WTC11 (cell line): ENCODE measurements at regions not wholly inside any gene's neighbourhood (a gene's known extent, or its start where the extent isn't known, plus 50 kb on each side); places are given as distances from the start of the nearest gene placed in this dataset.

Source experiments
- ATAC-seq: fragments of 200-7000 bp; cut with Tn5 transposase; 2 replicates; pipeline ENCODE4 v1.10.0; 2021; ENCODE audit warnings: mild to moderate bottlenecking, moderate library complexity
- CTCF ChIA-PET: fragments of 300-600 bp; sonication (Branson Sonifier 250); formaldehyde crosslinking; loops from one replicate; lab custom pipeline; 2021; ENCODE audit warnings: antibody characterized with exemption; lab: Charles Lee
- POLR2A ChIA-PET: fragments of 350-600 bp; sonication (Branson Sonifier 250); formaldehyde crosslinking; loops from one replicate; lab custom pipeline; 2021; ENCODE audit warnings: antibody characterized with exemption; lab: Charles Lee
- DNase-seq: peaks from one replicate; pipeline ENCODE4 v3.0.0; 2021; ENCODE audit warnings: low spot score
- H3K27ac Mint-ChIP-seq: 2 replicates; pipeline ENCODE4 v1.8.0; 2021; ENCODE audit warnings: mixed read lengths
- H3K27me3 Mint-ChIP-seq: 2 replicates; pipeline ENCODE4 v1.8.0; 2021; ENCODE audit warnings: low read depth, mild to moderate bottlenecking, moderate library complexity, mixed read lengths
- H3K36me3 Mint-ChIP-seq: 2 replicates; pipeline ENCODE4 v1.8.0; 2021; ENCODE audit warnings: mixed read lengths
- H3K4me1 Mint-ChIP-seq: 2 replicates; pipeline ENCODE4 v1.8.0; 2022; ENCODE audit warnings: mixed read lengths
- H3K4me3 Mint-ChIP-seq: 2 replicates; pipeline ENCODE4 v1.8.0; 2021; ENCODE audit warnings: mild to moderate bottlenecking, moderate library complexity, mixed read lengths
- H3K9me3 Mint-ChIP-seq: 2 replicates; pipeline ENCODE4 v1.8.0; 2021; ENCODE audit warnings: mixed read lengths
- AR ChIP-seq: fragments of 250-450 bp; sonication (Bioruptor Pico); IDR thresholded peaks from 2 replicates; pipeline ENCODE4 v1.9.0; 2021; ENCODE audit warnings: mild to moderate bottlenecking
- ATF1 ChIP-seq: sonication (generic); formaldehyde crosslinking; IDR thresholded peaks from 2 replicates; pipeline ENCODE4 v1.8.1; 2023; ENCODE audit warnings: mild to moderate bottlenecking, moderate library complexity, missing genetic modification reagents
- ATF2 ChIP-seq: sonication (generic); formaldehyde crosslinking; IDR thresholded peaks from 2 replicates; pipeline ENCODE4 v1.8.1; 2022; ENCODE audit warnings: low read depth, missing genetic modification reagents, borderline replicate concordance
- CBFB ChIP-seq: sonication (generic); formaldehyde crosslinking; IDR thresholded peaks from 2 replicates; pipeline ENCODE4 v1.8.1; 2022; ENCODE audit warnings: mild to moderate bottlenecking, low read depth, missing genetic modification reagents
- CDX4 ChIP-seq: fragments of 250-450 bp; sonication (Bioruptor Pico); IDR thresholded peaks from 2 replicates; pipeline ENCODE4 v1.9.0; 2021; ENCODE audit warnings: moderate library complexity, mild to moderate bottlenecking, inconsistent platforms, borderline replicate concordance
- CREB1 ChIP-seq: sonication (generic); formaldehyde crosslinking; IDR thresholded peaks from 2 replicates; pipeline ENCODE4 v1.8.0; 2023; ENCODE audit warnings: mild to moderate bottlenecking, missing genetic modification reagents
- CREM ChIP-seq: sonication (generic); formaldehyde crosslinking; IDR thresholded peaks from 2 replicates; pipeline ENCODE4 v1.8.1; 2022; ENCODE audit warnings: mild to moderate bottlenecking, missing genetic modification reagents, moderate library complexity
- E2F4 ChIP-seq: sonication (generic); formaldehyde crosslinking; IDR thresholded peaks from 2 replicates; pipeline ENCODE4 v1.8.1; 2022; ENCODE audit warnings: low read depth, mild to moderate bottlenecking, moderate library complexity, missing genetic modification reagents, borderline replicate concordance
- E2F5 ChIP-seq: sonication (generic); formaldehyde crosslinking; IDR thresholded peaks from 2 replicates; pipeline ENCODE4 v1.8.1; 2022; ENCODE audit warnings: mild to moderate bottlenecking, moderate library complexity, missing genetic modification reagents
- FOXK1 ChIP-seq: sonication (generic); formaldehyde crosslinking; IDR thresholded peaks from 2 replicates; pipeline ENCODE4 v1.8.0; 2022; ENCODE audit warnings: mild to moderate bottlenecking, moderate library complexity, missing genetic modification reagents
- FOXP1 ChIP-seq: sonication (generic); formaldehyde crosslinking; IDR thresholded peaks from 2 replicates; pipeline ENCODE4 v1.8.0; 2022; ENCODE audit warnings: missing genetic modification reagents, mild to moderate bottlenecking, moderate library complexity, borderline replicate concordance
- GABPB1 ChIP-seq: sonication (generic); formaldehyde crosslinking; IDR thresholded peaks from 2 replicates; pipeline ENCODE4 v1.8.1; 2023; ENCODE audit warnings: mild to moderate bottlenecking, missing genetic modification reagents
- HMGXB4 ChIP-seq: sonication (generic); formaldehyde crosslinking; IDR thresholded peaks from 2 replicates; pipeline ENCODE4 v1.8.1; 2023; ENCODE audit warnings: mild to moderate bottlenecking, moderate library complexity, missing genetic modification reagents
- JAZF1 ChIP-seq: fragments of 250-450 bp; sonication (Bioruptor Pico); IDR thresholded peaks from 2 replicates; pipeline ENCODE4 v1.9.0; 2021; ENCODE audit warnings: moderate library complexity, mild to moderate bottlenecking, inconsistent platforms
- KAT7 ChIP-seq: sonication (generic); formaldehyde crosslinking; IDR thresholded peaks from 2 replicates; pipeline ENCODE4 v1.8.1; 2023; ENCODE audit warnings: missing genetic modification reagents, mild to moderate bottlenecking, borderline replicate concordance
- NFYB ChIP-seq: sonication (generic); formaldehyde crosslinking; conservative IDR thresholded peaks from 2 replicates; pipeline ENCODE4 v1.8.0; 2022; ENCODE audit warnings: low read depth, missing genetic modification reagents
- TCF7 ChIP-seq: sonication (generic); formaldehyde crosslinking; IDR thresholded peaks from 2 replicates; pipeline ENCODE4 v1.8.0; 2022; ENCODE audit warnings: mild to moderate bottlenecking, low read depth, missing genetic modification reagents, moderate library complexity
- TEAD1 ChIP-seq: sonication (generic); formaldehyde crosslinking; IDR thresholded peaks from 2 replicates; pipeline ENCODE4 v1.8.0; 2022; ENCODE audit warnings: mild to moderate bottlenecking, missing genetic modification reagents
- ZBTB21 ChIP-seq: sonication (generic); formaldehyde crosslinking; IDR thresholded peaks from 2 replicates; pipeline ENCODE4 v1.8.1; 2023; ENCODE audit warnings: mild to moderate bottlenecking, missing genetic modification reagents, borderline replicate concordance
- ZNF121 ChIP-seq: sonication (generic); formaldehyde crosslinking; IDR thresholded peaks from 2 replicates; pipeline ENCODE4 v1.8.0; 2023; ENCODE audit warnings: missing genetic modification reagents
- ZNF396 ChIP-seq: fragments of 250-450 bp; sonication (Bioruptor Pico); IDR thresholded peaks from 2 replicates; pipeline ENCODE4 v1.8.0; 2021; ENCODE audit warnings: mild to moderate bottlenecking, moderate library complexity, borderline replicate concordance
- ZNF423 ChIP-seq: fragments of 250-450 bp; sonication (Bioruptor Pico); IDR thresholded peaks from 2 replicates; pipeline ENCODE4 v2.1.2; 2022; ENCODE audit warnings: mild to moderate bottlenecking, moderate library complexity
- TF ChIP-seq, protein P1 (sequence below): sonication (generic); formaldehyde crosslinking; IDR thresholded peaks from 2 replicates; pipeline ENCODE4 v1.8.0; 2023; ENCODE audit warnings: missing genetic modification reagents

- H3K36me3 Mint-ChIP-seq: no peaks in the 10 kb centered on the region
- no peak for ATAC-seq
- H3K4me1 Mint-ChIP-seq: peaks cover 16% of the 10 kb centered on the region
- no peaks in the 10 kb centered on the region for H3K9me3 Mint-ChIP-seq
- peaks cover 4% of the 10 kb centered on the region for H3K27me3 Mint-ChIP-seq
- H3K4me3 Mint-ChIP-seq: no peak overlapping the region
- POLR2A ChIA-PET: interaction anchor here (0.6 kb wide), 1 partner anchor 228 kb away, joined by 4 read pairs; no protein-coding TSS in a partner anchor
- no peak for TF ChIP-seq GABPB1
- no peak for TF ChIP-seq ZNF423 (CRISPR knock-in tag)
- TF ChIP-seq AR: no peak
- TF ChIP-seq, all 79 proteins: peak for 0
- H3K27ac Mint-ChIP-seq: no peak overlapping the region
- CTCF ChIA-PET: interaction anchor here (0.8 to 2.7 kb wide), 3 partner anchors 18 to 74 kb away, joined by 3 to 9 read pairs (median 3); no protein-coding TSS in a partner anchor
- DNase-seq: no peak
Observed at GRCh38 chr12:53830631-53831030, 78.9 kb upstream of the CISTR start.

- Mint-ChIP-seq H3K4me1 (peaks cover 15% of the 10 kb centered on the region), H3K27me3 (peaks cover 5% of the 10 kb centered on the region), H3K27ac (no peak overlapping the region), H3K36me3 (no peaks in the 10 kb centered on the region), H3K9me3 (no peaks in the 10 kb centered on the region), H3K4me3 (no peak overlapping the region)
- ATAC-seq (no peak), DNase-seq (no peak)
- ChIA-PET POLR2A (no interaction called here), CTCF (no interaction called here)
- TF ChIP-seq ZBTB21: no peak
- no peak for TF ChIP-seq JAZF1 (CRISPR knock-in tag)
- TF ChIP-seq E2F4 (CRISPR knock-in tag): no peak
Observed at GRCh38 chr12:53836119-53836655, 84.4 kb upstream of the CISTR start.

GRCh38 chr12:53838978-53839377, 87.2 kb upstream of the CISTR start:
- Mint-ChIP-seq H3K4me3 (no peak overlapping the region), H3K9me3 (no peaks in the 10 kb centered on the region), H3K4me1 (peaks cover 2% of the 10 kb centered on the region), H3K27ac (no peak overlapping the region), H3K36me3 (no peaks in the 10 kb centered on the region), H3K27me3 (peaks cover 7% of the 10 kb centered on the region)
- no peak for ATAC-seq
- ChIA-PET POLR2A (no interaction called here), CTCF (no interaction called here)
- DNase-seq: no peak
- TF ChIP-seq CREB1 (CRISPR knock-in tag) (no peak), NFYB (no peak), TEAD1 (CRISPR knock-in tag) (no peak), TCF7 (CRISPR knock-in tag) (no peak), HMGXB4 (CRISPR knock-in tag) (no peak), ATF2 (no peak), FOXP1 (CRISPR knock-in tag) (no peak), CREM (CRISPR knock-in tag) (no peak), E2F5 (CRISPR knock-in tag) (no peak), CBFB (CRISPR knock-in tag) (no peak), KAT7 (CRISPR knock-in tag) (no peak), ATF1 (no peak), CDX4 (no peak), ZNF121 (CRISPR knock-in tag) (no peak), ZNF396 (CRISPR knock-in tag) (no peak), FOXK1 (CRISPR knock-in tag) (no peak)
- TF ChIP-seq, protein P1, sequence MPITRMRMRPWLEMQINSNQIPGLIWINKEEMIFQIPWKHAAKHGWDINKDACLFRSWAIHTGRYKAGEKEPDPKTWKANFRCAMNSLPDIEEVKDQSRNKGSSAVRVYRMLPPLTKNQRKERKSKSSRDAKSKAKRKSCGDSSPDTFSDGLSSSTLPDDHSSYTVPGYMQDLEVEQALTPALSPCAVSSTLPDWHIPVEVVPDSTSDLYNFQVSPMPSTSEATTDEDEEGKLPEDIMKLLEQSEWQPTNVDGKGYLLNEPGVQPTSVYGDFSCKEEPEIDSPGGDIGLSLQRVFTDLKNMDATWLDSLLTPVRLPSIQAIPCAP (CRISPR knock-in tag): no peak
